Mucosa of descending colon (tissue), 3 donors: ENCODE measurements at regions not wholly inside any gene's neighbourhood (a gene's known extent, or its start where the extent isn't known, plus 50 kb on each side); places are given as distances from the start of the nearest gene placed in this dataset.

Experiments
- ATAC-seq: fragments of 200-7000 bp; cut with Tn5 transposase; one replicate; pipeline ENCODE4 v1.9.1; 2020; ENCODE audit warnings: mild to moderate bottlenecking, moderate library complexity
- DNase-seq, 3 donors: peaks; one replicate each; pipeline ENCODE4 v3.0.0-alpha.2; 2020
- H3K36me3 ChIP-seq: fragments of 200-600 bp; one replicate; pipeline ENCODE4 v1.8.0; 2021; ENCODE audit warnings: low read depth, mild to moderate bottlenecking
- H3K4me1 ChIP-seq: fragments of 200-600 bp; one replicate; pipeline ENCODE4 v1.8.0; 2021; ENCODE audit warnings: low read depth, mild to moderate bottlenecking
- H3K4me3 ChIP-seq: fragments of 200-600 bp; one replicate; pipeline ENCODE4 v1.8.0; 2021; ENCODE audit warnings: mild to moderate bottlenecking
- H3K9me3 ChIP-seq: fragments of 200-600 bp; one replicate; pipeline ENCODE4 v1.8.0; 2021; ENCODE audit warnings: mild to moderate bottlenecking
- intact Hi-C, 2 donors: fragments of 100-400 bp; cut with DNase I in 1 of 2; cut with micrococcal nuclease in 1 of 2; formaldehyde crosslinking; loops; one replicate each; pipeline versions ENCODE4 v1.11.0 to v1.11.1; 2022; cut with DNase I, micrococcal nuclease
- TF ChIP-seq, protein P1 (sequence below): fragments of 200-600 bp; IDR thresholded peaks from one replicate; pipeline ENCODE4 v1.8.0; 2022; ENCODE audit warnings: antibody characterized with exemption, mild to moderate bottlenecking
- donor health status: DM: no; HTN: no; CAD: no; lungs with moderate emphysema.
- donor health status: DM: no; HTN: no; CAD: no.
- donor health status: DM: no; HTN: yes; CAD: no.

DNA sequence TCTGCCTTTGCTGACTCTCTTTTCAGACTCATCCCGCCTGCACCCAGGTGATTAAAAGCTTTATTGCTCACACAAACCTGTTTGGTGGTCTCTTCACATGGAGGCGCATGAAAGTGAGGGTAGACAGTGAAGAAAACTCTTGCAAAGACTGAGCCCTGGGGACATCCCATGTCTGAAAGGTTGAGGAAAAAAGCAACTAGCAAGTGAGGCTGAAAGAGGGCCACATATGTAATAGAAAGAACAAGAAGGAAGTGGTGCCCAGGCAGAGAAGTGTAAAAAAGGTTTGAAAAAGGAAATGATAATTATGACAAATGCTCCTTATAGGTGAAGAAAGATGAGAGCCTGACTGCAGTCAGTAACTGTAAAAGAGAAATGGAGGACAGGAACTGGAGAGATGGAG lies 115.9 kb upstream of the NEK7 start:
- ATAC-seq, result no peak
- TF ChIP-seq, protein P1, sequence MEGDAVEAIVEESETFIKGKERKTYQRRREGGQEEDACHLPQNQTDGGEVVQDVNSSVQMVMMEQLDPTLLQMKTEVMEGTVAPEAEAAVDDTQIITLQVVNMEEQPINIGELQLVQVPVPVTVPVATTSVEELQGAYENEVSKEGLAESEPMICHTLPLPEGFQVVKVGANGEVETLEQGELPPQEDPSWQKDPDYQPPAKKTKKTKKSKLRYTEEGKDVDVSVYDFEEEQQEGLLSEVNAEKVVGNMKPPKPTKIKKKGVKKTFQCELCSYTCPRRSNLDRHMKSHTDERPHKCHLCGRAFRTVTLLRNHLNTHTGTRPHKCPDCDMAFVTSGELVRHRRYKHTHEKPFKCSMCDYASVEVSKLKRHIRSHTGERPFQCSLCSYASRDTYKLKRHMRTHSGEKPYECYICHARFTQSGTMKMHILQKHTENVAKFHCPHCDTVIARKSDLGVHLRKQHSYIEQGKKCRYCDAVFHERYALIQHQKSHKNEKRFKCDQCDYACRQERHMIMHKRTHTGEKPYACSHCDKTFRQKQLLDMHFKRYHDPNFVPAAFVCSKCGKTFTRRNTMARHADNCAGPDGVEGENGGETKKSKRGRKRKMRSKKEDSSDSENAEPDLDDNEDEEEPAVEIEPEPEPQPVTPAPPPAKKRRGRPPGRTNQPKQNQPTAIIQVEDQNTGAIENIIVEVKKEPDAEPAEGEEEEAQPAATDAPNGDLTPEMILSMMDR, result no peak
- no peaks in the 10 kb centered on the region for H3K4me1 ChIP-seq
- intact Hi-C loops, result no loop called here
- H3K9me3 ChIP-seq, result no peaks in the 10 kb centered on the region
- H3K36me3 ChIP-seq, result no peaks in the 10 kb centered on the region
- H3K4me3 ChIP-seq, result no peak overlapping the region
- DNase-seq, result no peak

DNA sequence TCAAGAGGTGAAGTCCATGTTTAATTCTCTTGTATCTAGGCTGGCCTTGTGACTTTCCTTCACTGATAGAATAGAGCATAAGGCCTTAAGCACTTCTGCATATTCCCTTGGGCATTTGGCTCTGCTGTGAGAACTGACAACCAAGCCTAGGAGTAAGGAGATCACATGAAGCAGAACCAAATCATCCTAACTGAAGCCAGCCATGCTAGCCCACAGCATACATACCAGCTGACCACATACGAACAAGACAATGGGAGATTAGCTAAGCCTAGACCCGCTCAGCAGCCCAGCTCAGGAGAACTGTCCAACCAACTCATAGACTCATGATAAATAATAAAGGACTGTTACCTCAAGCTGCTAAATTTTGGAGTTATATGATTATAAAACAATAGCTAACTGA lies 114.6 kb upstream of the NEK7 start:
- TF ChIP-seq, protein P1, result no peak
- Histone ChIP-seq H3K4me3 (no peak overlapping the region), H3K4me1 (no peaks in the 10 kb centered on the region), H3K36me3 (no peaks in the 10 kb centered on the region), H3K9me3 (no peaks in the 10 kb centered on the region)
- intact Hi-C loops, result no loop called here
- ATAC-seq (no peak), DNase-seq (no peak)

DNA sequence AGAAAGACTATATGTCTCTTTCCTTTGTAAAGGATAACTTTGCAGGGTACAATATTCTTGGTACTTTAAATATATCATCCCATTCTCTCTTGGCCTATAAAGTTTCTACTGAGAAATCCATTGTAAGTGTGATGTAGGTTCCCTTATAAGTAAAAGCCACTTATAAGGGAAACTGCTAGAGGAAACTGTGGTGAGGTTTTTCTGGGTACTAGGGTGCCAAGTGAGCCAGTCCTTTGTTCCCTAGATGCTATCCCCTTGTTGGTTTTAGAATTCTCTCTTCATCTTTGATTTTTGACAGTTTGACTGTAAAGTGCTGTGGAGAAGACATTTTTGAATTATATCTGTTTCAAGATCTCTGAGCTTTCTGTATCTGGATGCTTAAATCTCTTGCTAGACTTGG lies 108.9 kb upstream of the NEK7 start:
- H3K36me3 ChIP-seq, result no peaks in the 10 kb centered on the region
- H3K4me3 ChIP-seq, result no peak overlapping the region
- H3K4me1 ChIP-seq, result no peaks in the 10 kb centered on the region
- no peak for DNase-seq
- intact Hi-C loops, result no loop called here
- TF ChIP-seq, protein P1, result no peak
- H3K9me3 ChIP-seq, result no peaks in the 10 kb centered on the region
- ATAC-seq, result no peak

DNA sequence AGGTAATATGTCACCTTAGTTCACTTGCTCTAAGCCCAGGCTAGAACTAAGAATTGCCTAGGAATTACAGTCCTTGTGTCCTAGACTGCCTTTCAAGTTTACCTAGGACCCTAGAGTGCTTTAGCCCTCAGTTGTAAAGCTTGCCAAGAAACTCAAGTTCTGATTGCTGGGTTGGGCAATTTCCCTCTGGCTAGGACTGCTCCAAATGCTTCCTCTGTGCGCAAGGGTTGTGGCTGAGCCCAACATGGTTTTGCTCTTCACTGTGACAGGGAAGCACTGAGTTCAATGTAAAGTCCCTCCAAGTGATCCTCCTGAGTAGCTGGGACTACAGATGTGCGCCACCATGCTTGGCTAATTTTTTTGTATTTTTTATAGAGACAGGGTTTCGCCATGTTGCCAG lies 102.3 kb upstream of the NEK7 start:
- intact Hi-C loops, result no loop called here
- H3K4me1 ChIP-seq, result no peaks in the 10 kb centered on the region
- TF ChIP-seq, protein P1, result no peak
- ATAC-seq (no peak), DNase-seq (no peak)
- no peaks in the 10 kb centered on the region for H3K36me3 ChIP-seq
- H3K9me3 ChIP-seq, result no peaks in the 10 kb centered on the region
- H3K4me3 ChIP-seq, result no peak overlapping the region

DNA sequence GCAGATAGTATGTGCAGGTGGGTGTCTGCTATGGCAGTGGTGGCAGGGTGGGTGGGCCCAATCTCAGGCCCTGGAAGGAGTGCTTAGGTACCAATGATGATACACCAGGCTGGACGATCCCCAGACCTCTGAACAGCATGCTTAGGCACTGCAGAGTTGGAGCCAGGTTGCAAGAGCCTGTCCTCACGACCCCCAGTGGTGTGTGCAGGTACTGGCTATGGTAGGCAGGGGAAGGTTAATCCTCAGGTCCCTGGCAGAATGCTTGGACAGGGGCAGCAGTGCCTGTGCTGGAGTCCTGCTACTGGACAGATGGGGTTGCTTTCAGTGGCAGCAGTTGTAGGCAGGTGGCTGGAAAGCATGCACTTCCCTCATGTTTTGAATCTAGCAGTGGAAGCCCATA lies 100.5 kb upstream of the NEK7 start:
- intact Hi-C loops, result no loop called here
- ATAC-seq, result peak; percentile 26
- TF ChIP-seq, protein P1, result no peak
- H3K4me1 ChIP-seq, result no peaks in the 10 kb centered on the region
- no peak overlapping the region for H3K4me3 ChIP-seq
- DNase-seq, result no peak
- H3K9me3 ChIP-seq, result no peaks in the 10 kb centered on the region
- no peaks in the 10 kb centered on the region for H3K36me3 ChIP-seq

DNA sequence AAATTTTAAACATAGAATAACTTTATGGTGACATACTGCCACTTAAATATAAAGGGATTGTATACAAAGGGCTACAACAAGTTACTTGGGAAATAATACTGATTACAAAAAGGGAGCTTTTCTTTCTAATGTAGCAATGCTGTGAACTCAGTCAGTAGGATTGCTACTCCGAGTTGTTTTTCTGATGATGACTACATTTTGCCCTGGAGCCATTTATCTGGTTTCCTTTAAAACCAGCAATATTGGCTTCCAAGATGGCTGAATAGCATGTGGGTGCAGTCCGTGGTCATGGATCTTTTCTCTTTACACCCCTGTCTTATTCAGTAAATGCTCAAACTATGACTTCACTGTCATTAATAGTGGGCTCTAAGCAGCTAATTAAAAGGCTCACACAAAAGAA lies 92.6 kb upstream of the NEK7 start:
- Histone ChIP-seq H3K9me3 (no peaks in the 10 kb centered on the region), H3K36me3 (no peaks in the 10 kb centered on the region), H3K4me1 (no peaks in the 10 kb centered on the region), H3K4me3 (no peak overlapping the region)
- ATAC-seq (no peak), DNase-seq (no peak)
- TF ChIP-seq, protein P1, result no peak
- intact Hi-C loops, result no loop called here
